HG03103 (cell line): ENCODE measurements at regions not wholly inside any gene's neighbourhood (a gene's known extent, or its start where the extent isn't known, plus 50 kb on each side); places are given as distances from the start of the nearest gene placed in this dataset.

Source experiments
- ATAC-seq: cut with Tn5 transposase; IDR thresholded peaks from one replicate; pipeline ENCODE4 v1.9.1; 2021; ENCODE audit warnings: low read depth; ENCODE audit not compliant: unreplicated experiment

GRCh38 chr5:133882846-133883245 is 85.6 kb downstream of the C5orf15 start:
- no peak for ATAC-seq

GRCh38 chr5:133882389-133882695 is 86.1 kb downstream of the C5orf15 start:
- ATAC-seq, result no peak

- no peak for ATAC-seq
Measured at GRCh38 chr5:133881576-133882388, 86.6 kb downstream of the C5orf15 start.

- ATAC-seq, result no peak
Measured at GRCh38 chr5:133878236-133878555, 90.2 kb downstream of the C5orf15 start.

GRCh38 chr5:133877351-133878235 is 90.8 kb downstream of the C5orf15 start:
- ATAC-seq, result no peak

DNA sequence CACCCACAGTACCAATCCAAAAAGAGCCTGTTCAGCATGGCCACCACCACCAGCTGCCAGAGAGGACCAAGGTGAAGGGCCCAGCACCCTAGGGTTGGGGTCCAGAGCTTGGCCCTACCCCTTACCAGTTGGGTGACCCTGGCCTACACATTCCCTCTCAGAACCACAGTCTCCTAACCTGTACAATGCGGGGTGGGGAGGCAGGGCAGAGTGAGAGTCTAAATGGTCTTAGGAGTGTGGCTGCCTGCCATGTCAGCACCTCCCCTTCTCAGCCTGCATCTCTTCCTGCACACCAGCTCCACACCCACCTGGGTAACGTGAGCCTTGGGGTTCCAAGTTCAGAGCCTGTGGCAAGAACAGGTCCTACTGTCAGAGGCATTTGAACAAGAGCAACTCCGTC is 92.2 kb downstream of the C5orf15 start:
- no peak for ATAC-seq

GRCh38 chr5:133875179-133875578 is 93.2 kb downstream of the C5orf15 start:
- no peak for ATAC-seq

- no peak for ATAC-seq
Measured at GRCh38 chr5:133873449-133873848, 95.0 kb downstream of the C5orf15 start.

DNA sequence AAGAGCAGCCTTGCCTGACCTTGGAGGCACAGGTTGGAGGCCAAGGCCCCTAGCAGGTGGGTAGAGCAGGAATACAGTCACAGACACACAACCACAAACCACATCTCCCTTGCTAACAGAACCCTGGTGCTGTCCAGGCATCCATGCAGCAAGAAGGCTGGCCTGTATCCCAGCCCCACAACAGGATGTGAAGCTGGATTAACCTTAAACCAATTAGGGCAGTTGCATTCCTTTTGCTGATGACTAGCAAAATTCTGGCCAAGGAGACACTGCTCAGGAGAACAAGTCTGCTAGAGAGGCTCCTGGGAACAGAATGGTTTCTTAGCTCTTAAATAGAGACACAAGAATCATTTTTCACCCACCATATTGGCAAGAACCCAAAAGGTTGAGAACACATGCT is 97.8 kb downstream of the C5orf15 start:
- no peak for ATAC-seq

- ATAC-seq, result no peak
Measured at GRCh38 chr5:133869519-133870335, 98.7 kb downstream of the C5orf15 start.

GRCh38 chr5:133868946-133869518 is 99.4 kb downstream of the C5orf15 start:
- ATAC-seq, result no peak

DNA sequence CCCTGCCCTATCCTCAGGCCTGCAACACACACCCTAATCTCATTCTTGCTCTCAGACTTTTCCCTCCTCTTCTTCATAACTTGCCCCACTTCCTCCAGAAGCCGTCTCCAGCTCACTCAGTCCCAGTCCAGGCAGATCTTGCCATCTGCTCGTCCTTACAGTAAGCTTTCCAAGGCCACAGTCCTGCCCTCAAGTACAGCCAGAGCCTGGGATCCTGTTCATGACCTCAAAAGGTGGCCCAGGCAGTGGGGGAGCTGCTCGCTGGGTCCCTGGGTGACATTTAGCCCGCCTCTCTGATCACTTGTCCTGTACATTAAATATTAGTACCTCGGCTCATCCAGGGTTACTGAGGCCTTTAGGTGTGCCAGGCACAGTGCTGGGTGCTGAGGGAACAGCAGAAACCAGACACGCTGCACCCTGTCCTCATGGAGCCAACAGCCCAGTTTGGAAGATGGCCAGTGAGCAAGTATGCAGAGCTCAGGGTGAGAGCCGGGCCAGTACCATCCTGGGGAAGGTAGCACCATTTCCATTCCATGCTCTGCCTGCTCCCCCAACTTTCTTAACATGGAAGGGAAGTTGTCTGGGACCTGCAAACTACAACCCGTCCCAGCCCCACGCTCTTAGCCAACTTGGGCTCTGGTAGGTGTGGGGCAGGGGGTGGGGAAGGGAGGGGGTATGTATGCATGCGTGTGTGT is 100.4 kb downstream of the C5orf15 start:
- no peak for ATAC-seq

GRCh38 chr5:133867341-133867740 is 101.1 kb downstream of the C5orf15 start:
- no peak for ATAC-seq

- no peak for ATAC-seq
Measured at GRCh38 chr5:133866903-133867245, 101.6 kb downstream of the C5orf15 start.

DNA sequence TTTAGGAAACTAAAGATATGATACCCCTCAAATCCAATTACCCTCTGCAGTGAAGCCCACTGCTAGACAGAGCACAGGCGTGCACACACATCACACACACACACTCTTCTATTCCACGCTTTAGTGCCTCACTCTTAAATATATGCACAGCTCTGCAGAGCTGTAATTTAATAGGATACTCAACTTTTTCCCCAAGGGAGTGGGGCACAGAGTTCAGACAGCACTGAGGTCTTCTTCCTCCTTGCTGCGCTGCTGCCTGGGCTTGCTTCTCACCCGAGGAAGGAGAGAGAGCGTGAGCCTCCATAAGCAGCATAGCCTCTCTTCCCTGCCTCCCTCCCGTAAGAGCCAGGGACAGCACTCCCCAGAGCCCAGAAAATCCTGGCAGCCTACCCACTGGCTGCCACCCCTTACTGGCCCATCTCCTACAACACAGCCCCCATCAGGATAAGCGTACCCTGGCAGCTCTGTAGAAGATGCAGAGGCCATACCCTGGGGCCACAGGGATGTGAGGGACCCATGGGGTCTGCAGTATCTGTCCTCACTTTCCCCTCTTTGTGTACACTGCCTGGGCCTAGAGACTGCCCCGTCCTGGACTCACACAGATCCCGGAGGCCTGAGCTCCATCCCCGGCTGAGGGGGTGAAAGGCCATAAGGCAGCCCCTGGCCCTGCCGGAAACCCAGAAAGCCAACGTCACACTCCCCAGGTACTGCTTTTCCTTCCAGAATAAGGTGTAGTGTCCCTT is 102.1 kb downstream of the C5orf15 start:
- ATAC-seq, result no peak

- no peak for ATAC-seq
Measured at GRCh38 chr5:133865113-133865512, 103.3 kb downstream of the C5orf15 start.

- no peak for ATAC-seq
Measured at GRCh38 chr5:133864711-133865110, 103.7 kb downstream of the C5orf15 start.

- no peak for ATAC-seq
Measured at GRCh38 chr5:133863857-133864585, 104.4 kb downstream of the C5orf15 start.

DNA sequence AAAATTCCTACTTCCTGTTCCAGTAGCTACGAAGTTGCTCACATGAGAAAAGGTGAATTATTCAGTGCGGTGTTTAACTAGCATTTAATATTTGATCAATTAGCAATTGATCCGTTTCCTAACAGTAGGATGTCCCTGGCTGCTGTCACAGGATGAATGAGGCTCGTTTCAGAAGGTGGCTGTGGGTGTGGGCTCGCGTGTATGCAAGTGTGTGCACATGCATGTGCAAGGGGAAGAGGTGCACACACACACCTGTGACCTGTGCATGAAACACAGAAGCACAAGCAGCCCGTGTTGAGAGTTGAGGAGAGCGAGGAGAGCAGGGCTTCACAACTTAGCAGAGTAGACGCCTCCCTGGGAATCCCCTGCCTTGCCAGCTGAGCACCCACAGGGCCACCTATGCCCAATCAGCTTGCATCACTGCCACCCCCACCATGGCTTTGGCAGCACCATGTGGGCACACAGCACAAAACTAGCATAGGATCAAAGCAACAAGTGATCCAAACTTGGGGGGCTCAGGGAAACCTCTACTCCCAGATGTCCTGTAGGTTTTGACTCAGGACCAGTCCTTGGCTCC is 107.2 kb downstream of the C5orf15 start:
- no peak for ATAC-seq
